Activated naive CD8-positive, alpha-beta T cell treated with anti-CD3 and anti-CD28 coated beads, Interleukin-2, amount 50 U/mL, for 24 hours (primary cell): ENCODE measurements at regions not wholly inside any gene's neighbourhood (a gene's known extent, or its start where the extent isn't known, plus 50 kb on each side); places are given as distances from the start of the nearest gene placed in this dataset.

Experiments used
- ATAC-seq: fragments of 150-1000 bp; cut with Tn5 transposase; one replicate; pipeline ENCODE4 v1.10.0; 2021
- DNase-seq: peaks from one replicate; pipeline ENCODE4 v3.0.0; 2021
- H3K27ac Mint-ChIP-seq: one replicate; pipeline ENCODE4 v1.8.0; 2021; ENCODE audit warnings: mild to moderate bottlenecking, mixed read lengths
- H3K27me3 Mint-ChIP-seq: one replicate; pipeline ENCODE4 v1.8.0; 2021; ENCODE audit warnings: mixed read lengths
- H3K36me3 Mint-ChIP-seq: one replicate; pipeline ENCODE4 v1.8.0; 2021; ENCODE audit warnings: low read depth, mixed read lengths
- H3K4me1 Mint-ChIP-seq: one replicate; pipeline ENCODE4 v1.8.0; 2021; ENCODE audit warnings: mixed read lengths
- H3K4me3 Mint-ChIP-seq: one replicate; pipeline ENCODE4 v1.8.0; 2021; ENCODE audit warnings: mild to moderate bottlenecking, moderate library complexity, mixed read lengths
- H3K9me3 Mint-ChIP-seq: one replicate; pipeline ENCODE4 v1.8.0; 2021; ENCODE audit warnings: mixed read lengths

GRCh38 chr14:96631621-96632362 is 129.6 kb downstream of the PAPOLA start:
- no peaks in the 10 kb centered on the region for H3K9me3 Mint-ChIP-seq
- DNase-seq (no peak), ATAC-seq (no peak)
- no peak overlapping the region for H3K27ac Mint-ChIP-seq
- no peaks in the 10 kb centered on the region for H3K36me3 Mint-ChIP-seq
- no peaks in the 10 kb centered on the region for H3K27me3 Mint-ChIP-seq
- H3K4me1 Mint-ChIP-seq = no peaks in the 10 kb centered on the region
- no peak overlapping the region for H3K4me3 Mint-ChIP-seq

- no peaks in the 10 kb centered on the region for H3K4me1 Mint-ChIP-seq
- H3K27ac Mint-ChIP-seq = no peak overlapping the region
- no peak for ATAC-seq
- no peak overlapping the region for H3K4me3 Mint-ChIP-seq
- no peak for DNase-seq
- no peaks in the 10 kb centered on the region for H3K27me3 Mint-ChIP-seq
- no peaks in the 10 kb centered on the region for H3K9me3 Mint-ChIP-seq
- H3K36me3 Mint-ChIP-seq = no peaks in the 10 kb centered on the region
These were observed 130.2 kb downstream of the PAPOLA start for GRCh38 chr14:96632363-96632758.

GRCh38 chr14:96633096-96633495 is 130.9 kb downstream of the PAPOLA start:
- no peak overlapping the region for H3K27ac Mint-ChIP-seq
- no peak overlapping the region for H3K4me3 Mint-ChIP-seq
- H3K4me1 Mint-ChIP-seq = no peaks in the 10 kb centered on the region
- no peaks in the 10 kb centered on the region for H3K27me3 Mint-ChIP-seq
- H3K36me3 Mint-ChIP-seq = no peaks in the 10 kb centered on the region
- no peaks in the 10 kb centered on the region for H3K9me3 Mint-ChIP-seq
- DNase-seq = no peak
- no peak for ATAC-seq

- Mint-ChIP-seq H3K9me3 (no peaks in the 10 kb centered on the region), H3K27ac (no peak overlapping the region), H3K36me3 (no peaks in the 10 kb centered on the region), H3K4me1 (no peaks in the 10 kb centered on the region), H3K27me3 (no peaks in the 10 kb centered on the region), H3K4me3 (no peak overlapping the region)
- ATAC-seq (no peak), DNase-seq (no peak)
These were observed 132.3 kb downstream of the PAPOLA start for GRCh38 chr14:96634481-96634880.

GRCh38 chr14:96634896-96635295 is 132.7 kb downstream of the PAPOLA start:
- no peak overlapping the region for H3K4me3 Mint-ChIP-seq
- H3K27ac Mint-ChIP-seq = no peak overlapping the region
- ATAC-seq (no peak), DNase-seq (no peak)
- H3K36me3 Mint-ChIP-seq = no peaks in the 10 kb centered on the region
- H3K27me3 Mint-ChIP-seq = no peaks in the 10 kb centered on the region
- H3K4me1 Mint-ChIP-seq = no peaks in the 10 kb centered on the region
- no peaks in the 10 kb centered on the region for H3K9me3 Mint-ChIP-seq

GRCh38 chr14:96635850-96636249 is 133.7 kb downstream of the PAPOLA start:
- Mint-ChIP-seq H3K27ac (no peak overlapping the region), H3K9me3 (no peaks in the 10 kb centered on the region), H3K4me3 (no peak overlapping the region), H3K4me1 (no peaks in the 10 kb centered on the region), H3K27me3 (no peaks in the 10 kb centered on the region), H3K36me3 (no peaks in the 10 kb centered on the region)
- ATAC-seq = no peak
- DNase-seq = no peak

- H3K27ac Mint-ChIP-seq = no peak overlapping the region
- no peaks in the 10 kb centered on the region for H3K36me3 Mint-ChIP-seq
- no peak overlapping the region for H3K4me3 Mint-ChIP-seq
- H3K4me1 Mint-ChIP-seq = no peaks in the 10 kb centered on the region
- H3K27me3 Mint-ChIP-seq = no peaks in the 10 kb centered on the region
- DNase-seq (no peak), ATAC-seq (no peak)
- no peaks in the 10 kb centered on the region for H3K9me3 Mint-ChIP-seq
These were observed 135.3 kb downstream of the PAPOLA start for GRCh38 chr14:96637521-96637920.

GRCh38 chr14:96638041-96638855 is 136.1 kb downstream of the PAPOLA start:
- Mint-ChIP-seq H3K27ac (no peak overlapping the region), H3K27me3 (no peaks in the 10 kb centered on the region), H3K4me1 (no peaks in the 10 kb centered on the region), H3K9me3 (no peaks in the 10 kb centered on the region), H3K36me3 (no peaks in the 10 kb centered on the region), H3K4me3 (no peak overlapping the region)
- ATAC-seq (no peak), DNase-seq (no peak)

- H3K36me3 Mint-ChIP-seq = no peaks in the 10 kb centered on the region
- no peak for DNase-seq
- no peak for ATAC-seq
These were observed 137.4 kb downstream of the PAPOLA start for GRCh38 chr14:96639550-96639949.

GRCh38 chr14:96648506-96649326 is 146.5 kb downstream of the PAPOLA start:
- ATAC-seq (no peak), DNase-seq (no peak)
- Mint-ChIP-seq H3K4me3 (no peak overlapping the region), H3K27me3 (peaks cover 14% of the 10 kb centered on the region), H3K9me3 (peaks cover 25% of the 10 kb centered on the region), H3K36me3 (no peaks in the 10 kb centered on the region), H3K4me1 (no peaks in the 10 kb centered on the region), H3K27ac (no peak overlapping the region)

More at GRCh38 chr14:96639550-96639949, 137.4 kb downstream of the PAPOLA start:
- Mint-ChIP-seq H3K4me3 (no peak overlapping the region), H3K27me3 (no peaks in the 10 kb centered on the region), H3K4me1 (no peaks in the 10 kb centered on the region), H3K9me3 (no peaks in the 10 kb centered on the region), H3K27ac (no peak overlapping the region)

GRCh38 chr14:96649327-96649601 is 147.1 kb downstream of the PAPOLA start:
- H3K9me3 Mint-ChIP-seq = peaks cover 25% of the 10 kb centered on the region
- H3K36me3 Mint-ChIP-seq = no peaks in the 10 kb centered on the region
- DNase-seq (no peak), ATAC-seq (no peak)
- peaks cover 14% of the 10 kb centered on the region for H3K27me3 Mint-ChIP-seq
- H3K4me3 Mint-ChIP-seq = no peak overlapping the region
- no peaks in the 10 kb centered on the region for H3K4me1 Mint-ChIP-seq
- H3K27ac Mint-ChIP-seq = no peak overlapping the region

- H3K4me1 Mint-ChIP-seq = no peaks in the 10 kb centered on the region
- ATAC-seq (no peak), DNase-seq (no peak)
- H3K9me3 Mint-ChIP-seq = peaks cover 14% of the 10 kb centered on the region
- H3K27me3 Mint-ChIP-seq = peaks cover 18% of the 10 kb centered on the region
- H3K27ac Mint-ChIP-seq = no peak overlapping the region
- no peak overlapping the region for H3K4me3 Mint-ChIP-seq
- H3K36me3 Mint-ChIP-seq = no peaks in the 10 kb centered on the region
These were observed 143.6 kb upstream of the VRK1 start for GRCh38 chr14:96653597-96653996.

- Mint-ChIP-seq H3K4me1 (no peaks in the 10 kb centered on the region), H3K4me3 (no peak overlapping the region), H3K27ac (no peak overlapping the region), H3K36me3 (no peaks in the 10 kb centered on the region), H3K9me3 (peaks cover 14% of the 10 kb centered on the region), H3K27me3 (peaks cover 29% of the 10 kb centered on the region)
- DNase-seq (no peak), ATAC-seq (no peak)
These were observed 138.6 kb upstream of the VRK1 start for GRCh38 chr14:96658611-96659010.

- DNase-seq (no peak), ATAC-seq (no peak)
- Mint-ChIP-seq H3K27ac (no peak overlapping the region), H3K9me3 (peaks cover 14% of the 10 kb centered on the region), H3K36me3 (no peaks in the 10 kb centered on the region), H3K4me3 (no peak overlapping the region), H3K27me3 (peaks cover 29% of the 10 kb centered on the region), H3K4me1 (no peaks in the 10 kb centered on the region)
These were observed 137.1 kb upstream of the VRK1 start for GRCh38 chr14:96660123-96660522.

- DNase-seq = no peak
- Mint-ChIP-seq H3K4me1 (no peaks in the 10 kb centered on the region), H3K27me3 (peaks cover 29% of the 10 kb centered on the region), H3K36me3 (no peaks in the 10 kb centered on the region), H3K27ac (no peak overlapping the region), H3K9me3 (peaks cover 14% of the 10 kb centered on the region), H3K4me3 (no peak overlapping the region)
- no peak for ATAC-seq
These were observed 136.5 kb upstream of the VRK1 start for GRCh38 chr14:96660667-96661066.
